Right lobe of liver (tissue), 4 donors: ENCODE measurements at regions not wholly inside any gene's neighbourhood (a gene's known extent, or its start where the extent isn't known, plus 50 kb on each side); places are given as distances from the start of the nearest gene placed in this dataset.

ENCODE experiments used
- POLR2A ChIP-seq: fragments of 450-650 bp; IDR thresholded peaks from one replicate; pipeline ENCODE4 v1.6.1; 2017; ENCODE audit warnings: antibody characterized with exemption, mild to moderate bottlenecking
- TF ChIP-seq, protein P1 (sequence below), 4 donors: fragments of 200-600 bp in 3 of 4; fragments of 450-650 bp in 1 of 4; IDR thresholded peaks; one replicate each; pipeline versions ENCODE4 v1.5.1 to v1.8.0; 2016 to 2022; ENCODE audit warnings: antibody characterized with exemption in 4 of 4, mild to moderate bottlenecking in 2 of 4
- donor health status: DM: no; HTN: no; CAD: no.
- donor health status: DM: no; HTN: no; CAD: no.
- donor health status: DM: no; HTN: yes; CAD: no.

GRCh38 chr5:116806836-116807235 is 232.2 kb upstream of the SEMA6A start:
- TF ChIP-seq, protein P1, sequence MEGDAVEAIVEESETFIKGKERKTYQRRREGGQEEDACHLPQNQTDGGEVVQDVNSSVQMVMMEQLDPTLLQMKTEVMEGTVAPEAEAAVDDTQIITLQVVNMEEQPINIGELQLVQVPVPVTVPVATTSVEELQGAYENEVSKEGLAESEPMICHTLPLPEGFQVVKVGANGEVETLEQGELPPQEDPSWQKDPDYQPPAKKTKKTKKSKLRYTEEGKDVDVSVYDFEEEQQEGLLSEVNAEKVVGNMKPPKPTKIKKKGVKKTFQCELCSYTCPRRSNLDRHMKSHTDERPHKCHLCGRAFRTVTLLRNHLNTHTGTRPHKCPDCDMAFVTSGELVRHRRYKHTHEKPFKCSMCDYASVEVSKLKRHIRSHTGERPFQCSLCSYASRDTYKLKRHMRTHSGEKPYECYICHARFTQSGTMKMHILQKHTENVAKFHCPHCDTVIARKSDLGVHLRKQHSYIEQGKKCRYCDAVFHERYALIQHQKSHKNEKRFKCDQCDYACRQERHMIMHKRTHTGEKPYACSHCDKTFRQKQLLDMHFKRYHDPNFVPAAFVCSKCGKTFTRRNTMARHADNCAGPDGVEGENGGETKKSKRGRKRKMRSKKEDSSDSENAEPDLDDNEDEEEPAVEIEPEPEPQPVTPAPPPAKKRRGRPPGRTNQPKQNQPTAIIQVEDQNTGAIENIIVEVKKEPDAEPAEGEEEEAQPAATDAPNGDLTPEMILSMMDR (IDR thresholded peaks at IDR 0.05) = no peak
- no peak for TF ChIP-seq POLR2A
